ENCODE measurements at regions not wholly inside any gene's neighbourhood (a gene's known extent, or its start where the extent isn't known, plus 50 kb on each side); places are given as distances from the start of the nearest gene placed in this dataset.
A peak's percentile ranks its signal among the peaks of the same experiment; 100 is the strongest.

- 13 to 50% (median 29%) methylated on average over 19 to 29 of the region's 29 CpGs for WGBS, 3 donors
- Histone ChIP-seq H3K4me3 (ENCODE audit: low read depth in 1 of 3, low read length in 3 of 3) (peak overlapping the region in 2 of 3 donors; percentile 8 to 32), H3K4me1 (ENCODE audit: control insufficient read depth in 3 of 3, insufficient read depth in 2 of 3, low read depth in 1 of 3, low read length in 2 of 3) (peaks cover 0 to 38% (median 16%) of the 10 kb centered on the region in 3 donors), H3K9me3 (ENCODE audit: control insufficient read depth in 2 of 2, insufficient read depth in 1 of 2, low read depth in 1 of 2, low read length in 1 of 2) (peaks cover 0 to 13% of the 10 kb centered on the region in 2 donors), H3K27me3 (ENCODE audit: control insufficient read depth in 3 of 3, insufficient read depth in 3 of 3, low read length in 3 of 3) (no peaks in the 10 kb centered on the region), H3K36me3 (ENCODE audit: control insufficient read depth in 3 of 3, insufficient read depth in 2 of 3, low read depth in 1 of 3, low read length in 3 of 3) (no peaks in the 10 kb centered on the region), H3K27ac (ENCODE audit: low read depth in 1 of 3, low read length in 2 of 3) (peak overlapping the region; percentile 43 to 59 (median 51))
- FAIRE-seq = no peak
- peak; percentile 76 to 89 for DNase-seq
These were observed 70.0 kb upstream of the INPP5A start for GRCh38 chr10:132467464-132468149.

GRCh38 chr10:132468216-132468615 is 69.4 kb upstream of the INPP5A start:
- DNase-seq = no peak
- 7 to 41% (median 39%) methylated on average over 5 of the region's 5 CpGs for WGBS, 3 donors
- no peak for FAIRE-seq
- no peaks in the 10 kb centered on the region for H3K36me3 ChIP-seq (ENCODE audit: control insufficient read depth in 3 of 3, insufficient read depth in 2 of 3, low read depth in 1 of 3, low read length in 3 of 3)
- no peaks in the 10 kb centered on the region for H3K27me3 ChIP-seq (ENCODE audit: control insufficient read depth in 3 of 3, insufficient read depth in 3 of 3, low read length in 3 of 3)
- peaks cover 0 to 16% of the 10 kb centered on the region in 2 donors for H3K9me3 ChIP-seq (ENCODE audit: control insufficient read depth in 2 of 2, insufficient read depth in 1 of 2, low read depth in 1 of 2, low read length in 1 of 2)
- peaks cover 0 to 38% (median 16%) of the 10 kb centered on the region in 3 donors for H3K4me1 ChIP-seq (ENCODE audit: control insufficient read depth in 3 of 3, insufficient read depth in 2 of 3, low read depth in 1 of 3, low read length in 2 of 3)
- peak overlapping the region in 2 of 3 donors; percentile 8 to 32 for H3K4me3 ChIP-seq (ENCODE audit: low read depth in 1 of 3, low read length in 3 of 3)
- H3K27ac ChIP-seq (ENCODE audit: low read depth in 1 of 3, low read length in 2 of 3) = peak overlapping the region in 2 of 3 donors; percentile 43 to 59

- whole genome bisulfite sequencing, 3 donors = 82 to 85% (median 83%) methylated on average over 7 to 10 of the region's 10 CpGs
- Histone ChIP-seq H3K4me3 (ENCODE audit: low read depth in 1 of 3, low read length in 3 of 3) (no peak overlapping the region), H3K36me3 (ENCODE audit: control insufficient read depth in 3 of 3, insufficient read depth in 2 of 3, low read depth in 1 of 3, low read length in 3 of 3) (no peaks in the 10 kb centered on the region), H3K27me3 (ENCODE audit: control insufficient read depth in 3 of 3, insufficient read depth in 3 of 3, low read length in 3 of 3) (no peaks in the 10 kb centered on the region), H3K27ac (ENCODE audit: low read depth in 1 of 3, low read length in 2 of 3) (peak overlapping the region in 1 of 3 donors; percentile 45), H3K9me3 (ENCODE audit: control insufficient read depth in 2 of 2, insufficient read depth in 1 of 2, low read depth in 1 of 2, low read length in 1 of 2) (peaks cover 0 to 20% of the 10 kb centered on the region in 2 donors), H3K4me1 (ENCODE audit: control insufficient read depth in 3 of 3, insufficient read depth in 2 of 3, low read depth in 1 of 3, low read length in 2 of 3) (peaks cover 0 to 38% (median 16%) of the 10 kb centered on the region in 3 donors)
- FAIRE-seq (no peak), DNase-seq (no peak)
These were observed 68.9 kb upstream of the INPP5A start for GRCh38 chr10:132468651-132469050.

- FAIRE-seq (no peak), DNase-seq (no peak)
- WGBS, 3 donors = 53 to 64% (median 55%) methylated on average over 21 of the region's 21 CpGs
- peaks cover 0 to 35% (median 16%) of the 10 kb centered on the region in 3 donors for H3K4me1 ChIP-seq (ENCODE audit: control insufficient read depth in 3 of 3, insufficient read depth in 2 of 3, low read depth in 1 of 3, low read length in 2 of 3)
- H3K9me3 ChIP-seq (ENCODE audit: control insufficient read depth in 2 of 2, insufficient read depth in 1 of 2, low read depth in 1 of 2, low read length in 1 of 2) = peaks cover 0 to 20% of the 10 kb centered on the region in 2 donors
- no peak overlapping the region for H3K4me3 ChIP-seq (ENCODE audit: low read depth in 1 of 3, low read length in 3 of 3)
- H3K36me3 ChIP-seq (ENCODE audit: control insufficient read depth in 3 of 3, insufficient read depth in 2 of 3, low read depth in 1 of 3, low read length in 3 of 3) = no peaks in the 10 kb centered on the region
- no peaks in the 10 kb centered on the region for H3K27me3 ChIP-seq (ENCODE audit: control insufficient read depth in 3 of 3, insufficient read depth in 3 of 3, low read length in 3 of 3)
- peak overlapping the region in 2 of 3 donors; percentile 22 to 34 for H3K27ac ChIP-seq (ENCODE audit: low read depth in 1 of 3, low read length in 2 of 3)
These were observed 68.2 kb upstream of the INPP5A start for GRCh38 chr10:132469197-132469884.

GRCh38 chr10:132470410-132471124 is 67.0 kb upstream of the INPP5A start:
- WGBS, 3 donors = 73 to 87% (median 74%) methylated on average over 27 of the region's 27 CpGs
- no peaks in the 10 kb centered on the region for H3K36me3 ChIP-seq (ENCODE audit: control insufficient read depth in 3 of 3, insufficient read depth in 2 of 3, low read depth in 1 of 3, low read length in 3 of 3)
- FAIRE-seq (no peak), DNase-seq (no peak)
- no peak overlapping the region for H3K4me3 ChIP-seq (ENCODE audit: low read depth in 1 of 3, low read length in 3 of 3)
- H3K9me3 ChIP-seq (ENCODE audit: control insufficient read depth in 2 of 2, insufficient read depth in 1 of 2, low read depth in 1 of 2, low read length in 1 of 2) = peaks cover 0 to 20% of the 10 kb centered on the region in 2 donors
- H3K27me3 ChIP-seq (ENCODE audit: control insufficient read depth in 3 of 3, insufficient read depth in 3 of 3, low read length in 3 of 3) = no peaks in the 10 kb centered on the region
- peaks cover 0 to 23% (median 9%) of the 10 kb centered on the region in 3 donors for H3K4me1 ChIP-seq (ENCODE audit: control insufficient read depth in 3 of 3, insufficient read depth in 2 of 3, low read depth in 1 of 3, low read length in 2 of 3)
- H3K27ac ChIP-seq (ENCODE audit: low read depth in 1 of 3, low read length in 2 of 3) = no peak overlapping the region

GRCh38 chr10:132471125-132471451 is 66.5 kb upstream of the INPP5A start:
- Histone ChIP-seq H3K36me3 (ENCODE audit: control insufficient read depth in 3 of 3, insufficient read depth in 2 of 3, low read depth in 1 of 3, low read length in 3 of 3) (no peaks in the 10 kb centered on the region), H3K27me3 (ENCODE audit: control insufficient read depth in 3 of 3, insufficient read depth in 3 of 3, low read length in 3 of 3) (no peaks in the 10 kb centered on the region), H3K9me3 (ENCODE audit: control insufficient read depth in 2 of 2, insufficient read depth in 1 of 2, low read depth in 1 of 2, low read length in 1 of 2) (peaks cover 0 to 20% of the 10 kb centered on the region in 2 donors), H3K27ac (ENCODE audit: low read depth in 1 of 3, low read length in 2 of 3) (no peak overlapping the region), H3K4me3 (ENCODE audit: low read depth in 1 of 3, low read length in 3 of 3) (no peak overlapping the region), H3K4me1 (ENCODE audit: control insufficient read depth in 3 of 3, insufficient read depth in 2 of 3, low read depth in 1 of 3, low read length in 2 of 3) (peaks cover 0 to 19% (median 7%) of the 10 kb centered on the region in 3 donors)
- WGBS, 3 donors = 83 to 89% (median 86%) methylated on average over 4 of the region's 4 CpGs
- DNase-seq (no peak), FAIRE-seq (no peak)

- Histone ChIP-seq H3K9me3 (ENCODE audit: control insufficient read depth in 2 of 2, insufficient read depth in 1 of 2, low read depth in 1 of 2, low read length in 1 of 2) (peaks cover 0 to 20% of the 10 kb centered on the region in 2 donors), H3K27ac (ENCODE audit: low read depth in 1 of 3, low read length in 2 of 3) (no peak overlapping the region), H3K36me3 (ENCODE audit: control insufficient read depth in 3 of 3, insufficient read depth in 2 of 3, low read depth in 1 of 3, low read length in 3 of 3) (no peaks in the 10 kb centered on the region), H3K4me3 (ENCODE audit: low read depth in 1 of 3, low read length in 3 of 3) (no peak overlapping the region), H3K4me1 (ENCODE audit: control insufficient read depth in 3 of 3, insufficient read depth in 2 of 3, low read depth in 1 of 3, low read length in 2 of 3) (peaks cover 0 to 17% (median 7%) of the 10 kb centered on the region in 3 donors), H3K27me3 (ENCODE audit: control insufficient read depth in 3 of 3, insufficient read depth in 3 of 3, low read length in 3 of 3) (no peaks in the 10 kb centered on the region)
- FAIRE-seq (no peak), DNase-seq (no peak)
- WGBS, 3 donors = 90 to 94% (median 93%) methylated on average over 9 of the region's 9 CpGs
These were observed 66.1 kb upstream of the INPP5A start for GRCh38 chr10:132471484-132471883.

- WGBS, 3 donors = 66 to 75% (median 72%) methylated on average over 1 of the region's 1 CpG
- Histone ChIP-seq H3K27ac (ENCODE audit: low read depth in 1 of 3, low read length in 2 of 3) (no peak overlapping the region), H3K4me3 (ENCODE audit: low read depth in 1 of 3, low read length in 3 of 3) (no peak overlapping the region), H3K27me3 (ENCODE audit: control insufficient read depth in 3 of 3, insufficient read depth in 3 of 3, low read length in 3 of 3) (no peaks in the 10 kb centered on the region), H3K4me1 (ENCODE audit: control insufficient read depth in 3 of 3, insufficient read depth in 2 of 3, low read depth in 1 of 3, low read length in 2 of 3) (peaks cover 0 to 14% (median 1%) of the 10 kb centered on the region in 3 donors), H3K36me3 (ENCODE audit: control insufficient read depth in 3 of 3, insufficient read depth in 2 of 3, low read depth in 1 of 3, low read length in 3 of 3) (no peaks in the 10 kb centered on the region), H3K9me3 (ENCODE audit: control insufficient read depth in 2 of 2, insufficient read depth in 1 of 2, low read depth in 1 of 2, low read length in 1 of 2) (peaks cover 0 to 20% of the 10 kb centered on the region in 2 donors)
- FAIRE-seq (no peak), DNase-seq (no peak)
These were observed 62.5 kb upstream of the INPP5A start for GRCh38 chr10:132475086-132475485.
